ENCODE measurements at regions not wholly inside any gene's neighbourhood (a gene's known extent, or its start where the extent isn't known, plus 50 kb on each side); places are given as distances from the start of the nearest gene placed in this dataset.

DNA sequence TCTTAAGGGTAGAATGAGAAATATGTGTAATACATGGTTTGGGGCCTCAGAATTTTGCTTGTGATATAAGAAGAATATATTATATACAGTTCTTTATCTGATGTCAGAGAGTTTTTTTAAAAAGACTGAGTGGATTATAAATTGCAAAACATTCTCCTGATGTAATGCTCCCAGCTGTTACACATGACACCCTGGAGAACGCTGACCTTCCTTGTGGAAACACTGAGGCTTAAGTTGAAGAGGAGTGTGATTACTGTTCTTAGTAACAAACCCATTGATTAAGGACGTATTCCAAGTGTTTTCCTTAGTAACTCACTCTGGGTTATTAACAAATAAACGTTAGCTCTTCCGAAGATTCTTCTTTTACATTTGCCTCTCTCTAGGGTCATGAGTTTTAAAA, 1069.3 kb upstream of the CNTNAP5 start:
- no peaks in the 10 kb centered on the region for H3K36me3 ChIP-seq (replicated peaks in 1 of 2; ENCODE audit: control insufficient read depth in 1 of 2, insufficient read depth in 2 of 2, low read length in 2 of 2)
- H3K27ac ChIP-seq (ENCODE audit: low read depth in 1 of 2, low read length in 2 of 2): no peak overlapping the region
- H3K9me3 ChIP-seq (replicated peaks in 1 of 2; ENCODE audit: control insufficient read depth in 1 of 2, insufficient read depth in 1 of 2, low read length in 2 of 2): no peaks in the 10 kb centered on the region
- Mint-ChIP-seq H3K9me3 (peaks cover 0 to 7% (median 1%) of the 10 kb centered on the region in 7 donors), H3K27me3 (ENCODE audit: low read depth in 3 of 3) (no peaks in the 10 kb centered on the region), H3K4me3 (no peak overlapping the region), H3K27ac (no peak overlapping the region), H3K4me1 (no peaks in the 10 kb centered on the region), H3K36me3 (no peaks in the 10 kb centered on the region)
- no peaks in the 10 kb centered on the region for H4K20me1 ChIP-seq (ENCODE audit: insufficient read depth, low read length)
- TF ChIP-seq, protein P1, sequence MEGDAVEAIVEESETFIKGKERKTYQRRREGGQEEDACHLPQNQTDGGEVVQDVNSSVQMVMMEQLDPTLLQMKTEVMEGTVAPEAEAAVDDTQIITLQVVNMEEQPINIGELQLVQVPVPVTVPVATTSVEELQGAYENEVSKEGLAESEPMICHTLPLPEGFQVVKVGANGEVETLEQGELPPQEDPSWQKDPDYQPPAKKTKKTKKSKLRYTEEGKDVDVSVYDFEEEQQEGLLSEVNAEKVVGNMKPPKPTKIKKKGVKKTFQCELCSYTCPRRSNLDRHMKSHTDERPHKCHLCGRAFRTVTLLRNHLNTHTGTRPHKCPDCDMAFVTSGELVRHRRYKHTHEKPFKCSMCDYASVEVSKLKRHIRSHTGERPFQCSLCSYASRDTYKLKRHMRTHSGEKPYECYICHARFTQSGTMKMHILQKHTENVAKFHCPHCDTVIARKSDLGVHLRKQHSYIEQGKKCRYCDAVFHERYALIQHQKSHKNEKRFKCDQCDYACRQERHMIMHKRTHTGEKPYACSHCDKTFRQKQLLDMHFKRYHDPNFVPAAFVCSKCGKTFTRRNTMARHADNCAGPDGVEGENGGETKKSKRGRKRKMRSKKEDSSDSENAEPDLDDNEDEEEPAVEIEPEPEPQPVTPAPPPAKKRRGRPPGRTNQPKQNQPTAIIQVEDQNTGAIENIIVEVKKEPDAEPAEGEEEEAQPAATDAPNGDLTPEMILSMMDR (IDR thresholded peaks at IDR 0.05): no peak
- DNase-seq: no peak
- H3K27me3 ChIP-seq (ENCODE audit: control insufficient read depth in 2 of 2, insufficient read depth in 2 of 2, low read length in 2 of 2): no peaks in the 10 kb centered on the region
- H3K4me1 ChIP-seq (ENCODE audit: control insufficient read depth in 1 of 2, insufficient read depth in 2 of 2, low read length in 2 of 2): no peaks in the 10 kb centered on the region
- no peak overlapping the region for H3K4me2 ChIP-seq (replicated peaks; ENCODE audit: extremely low read depth, low read length, poor library complexity, severe bottlenecking)
- H3K4me3 ChIP-seq (replicated peaks in 1 of 3; ENCODE audit: low read depth in 2 of 3, low read length in 3 of 3): no peak overlapping the region
- intact Hi-C loops (cut with micrococcal nuclease): no loop called here
- no peaks in the 10 kb centered on the region for H3K79me2 ChIP-seq (ENCODE audit: insufficient read depth, low read length)
- H2AFZ ChIP-seq (ENCODE audit: insufficient read depth, low read depth, low read length, poor library complexity, severe bottlenecking): no peak overlapping the region
- WGBS (ENCODE audit: insufficient coverage): no CpG with 5 or more reads among the region's 4 CpGs
- H3K9ac ChIP-seq (ENCODE audit: insufficient read depth, low read length, poor library complexity, severe bottlenecking): no peak overlapping the region

DNA sequence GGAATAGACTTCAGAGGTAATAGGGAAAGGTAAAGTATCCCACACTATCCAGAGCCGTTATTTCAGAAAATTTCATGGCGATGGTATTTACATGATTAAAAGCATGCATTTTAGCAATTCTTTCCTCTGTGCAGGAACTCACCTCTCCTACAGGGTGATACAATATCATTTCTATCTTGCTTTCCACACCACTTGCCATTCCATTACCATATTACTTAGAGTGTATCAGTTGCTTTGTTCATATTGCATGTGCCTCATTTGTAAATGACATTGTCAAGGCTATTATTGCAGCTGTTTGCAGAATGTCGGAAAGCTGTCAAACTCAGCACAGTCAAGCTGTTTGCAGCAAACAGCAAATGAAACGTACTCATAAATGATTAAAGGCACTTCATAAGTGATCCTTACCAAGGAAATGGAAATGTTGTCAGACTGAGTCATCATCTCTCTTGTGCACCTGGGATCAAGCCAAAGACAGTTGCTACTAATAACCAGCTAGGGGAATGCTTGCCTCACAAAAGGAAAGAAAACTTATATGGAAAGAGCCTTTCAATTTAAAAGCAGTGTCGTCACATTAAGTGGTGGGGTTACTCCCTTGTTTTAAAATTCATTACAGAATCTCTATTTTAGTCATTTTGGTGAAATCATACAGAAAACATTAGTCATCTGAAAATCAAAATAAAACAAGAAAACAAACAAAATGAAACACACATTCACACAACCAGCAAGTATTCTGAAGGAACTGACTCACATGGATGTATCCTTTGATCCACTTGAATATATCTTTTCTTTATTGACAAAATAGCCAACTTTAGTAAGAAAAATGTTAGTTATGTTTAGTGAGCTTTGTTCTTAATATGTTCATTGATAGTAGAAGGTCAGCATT, 1064.1 kb upstream of the CNTNAP5 start:
- H3K27ac ChIP-seq (ENCODE audit: low read depth in 1 of 2, low read length in 2 of 2): no peak overlapping the region
- H3K79me2 ChIP-seq (ENCODE audit: insufficient read depth, low read length): no peaks in the 10 kb centered on the region
- no peak overlapping the region for H3K4me3 ChIP-seq (replicated peaks in 1 of 3; ENCODE audit: low read depth in 2 of 3, low read length in 3 of 3)
- H2AFZ ChIP-seq (ENCODE audit: insufficient read depth, low read depth, low read length, poor library complexity, severe bottlenecking): no peak overlapping the region
- H3K27ac Mint-ChIP-seq: no peak overlapping the region
- H3K36me3 ChIP-seq (replicated peaks in 1 of 2; ENCODE audit: control insufficient read depth in 1 of 2, insufficient read depth in 2 of 2, low read length in 2 of 2): no peaks in the 10 kb centered on the region
- peaks cover 0 to 2% (median 0%) of the 10 kb centered on the region in 3 donors for H3K27me3 Mint-ChIP-seq (ENCODE audit: low read depth in 3 of 3)
- H3K27me3 ChIP-seq (ENCODE audit: control insufficient read depth in 2 of 2, insufficient read depth in 2 of 2, low read length in 2 of 2): no peaks in the 10 kb centered on the region
- no peaks in the 10 kb centered on the region for H3K4me1 ChIP-seq (ENCODE audit: control insufficient read depth in 1 of 2, insufficient read depth in 2 of 2, low read length in 2 of 2)
- DNase-seq: no peak
- peaks cover 0 to 11% (median 3%) of the 10 kb centered on the region in 7 donors for H3K9me3 Mint-ChIP-seq
- no peaks in the 10 kb centered on the region for H3K36me3 Mint-ChIP-seq
- no peak overlapping the region for H3K4me3 Mint-ChIP-seq
- TF ChIP-seq, protein P1 (IDR thresholded peaks at IDR 0.05): no peak
- peaks cover 0 to 5% of the 10 kb centered on the region in 2 donors for H3K9me3 ChIP-seq (replicated peaks in 1 of 2; ENCODE audit: control insufficient read depth in 1 of 2, insufficient read depth in 1 of 2, low read length in 2 of 2)
- H4K20me1 ChIP-seq (ENCODE audit: insufficient read depth, low read length): no peaks in the 10 kb centered on the region
- intact Hi-C loops (cut with micrococcal nuclease): no loop called here
- H3K4me2 ChIP-seq (replicated peaks; ENCODE audit: extremely low read depth, low read length, poor library complexity, severe bottlenecking): no peak overlapping the region
- WGBS (ENCODE audit: insufficient coverage): 93% methylated on average over 3 of the region's 5 CpGs
- H3K4me1 Mint-ChIP-seq: no peaks in the 10 kb centered on the region
- H3K9ac ChIP-seq (ENCODE audit: insufficient read depth, low read length, poor library complexity, severe bottlenecking): no peak overlapping the region
